ENCODE measurements at regions not wholly inside any gene's neighbourhood (a gene's known extent, or its start where the extent isn't known, plus 50 kb on each side); places are given as distances from the start of the nearest gene placed in this dataset.

DNA sequence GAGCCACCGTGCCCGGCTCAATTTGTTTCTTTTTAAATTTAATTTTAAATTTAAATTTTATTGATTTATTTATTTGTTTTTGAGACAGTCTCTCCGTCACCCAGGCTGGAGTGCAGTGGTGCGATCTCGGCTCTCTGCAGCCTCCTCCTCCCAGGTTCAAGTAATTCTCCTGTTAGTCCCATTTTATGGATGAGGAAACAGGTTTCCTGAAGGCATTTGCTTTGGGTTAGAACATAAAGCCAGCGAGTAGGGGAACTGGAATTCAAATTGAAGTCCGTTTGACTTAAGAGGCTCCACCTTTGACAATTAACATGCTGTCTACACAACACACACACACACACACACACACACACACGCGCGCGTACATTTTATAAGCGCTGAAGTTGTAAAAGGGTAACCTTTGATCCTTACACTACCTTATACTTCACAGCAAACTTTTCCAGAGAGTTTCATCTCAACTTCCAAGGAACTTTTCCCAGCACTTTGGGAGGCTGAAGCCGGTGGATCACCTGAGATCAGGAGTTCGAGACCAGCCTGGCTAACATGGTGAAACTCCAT, 232.0 kb downstream of the BCAS1 start:
- 82% methylated on average over 14 of the region's 14 CpGs for WGBS
- Histone ChIP-seq H3K9ac (ENCODE audit: low read depth in 1 of 2, low read length in 2 of 2) (no peak overlapping the region), H3K27ac (ENCODE audit: low read depth in 1 of 2, low read length in 2 of 2) (no peak overlapping the region), H3K27me3 (ENCODE audit: control insufficient read depth in 4 of 4, insufficient read depth in 4 of 4, low read length in 3 of 4) (no peaks in the 10 kb centered on the region), H3K4me1 (ENCODE audit: control insufficient read depth in 4 of 4, insufficient read depth in 4 of 4, low read length in 3 of 4) (no peaks in the 10 kb centered on the region), H3K36me3 (ENCODE audit: control insufficient read depth in 4 of 4, insufficient read depth in 3 of 4, low read depth in 1 of 4, low read length in 3 of 4) (no peaks in the 10 kb centered on the region), H3K9me3 (ENCODE audit: control insufficient read depth in 4 of 4, low read length in 3 of 4) (no peaks in the 10 kb centered on the region), H3K4me3 (ENCODE audit: low read depth in 1 of 3, low read length in 3 of 3) (no peak overlapping the region)
- DNase-seq (ENCODE audit: low spot score): no peak
- TF ChIP-seq YY1 (IDR thresholded peaks at IDR 0.05): no peak
- no peak for TF ChIP-seq NR2F2 (IDR thresholded peaks at IDR 0.05)
- no peak for TF ChIP-seq GABPA (IDR thresholded peaks at IDR 0.05 in 1 of 2, conservative IDR thresholded peaks at IDR 0.05 in 1 of 2)
- TF ChIP-seq, protein P1, sequence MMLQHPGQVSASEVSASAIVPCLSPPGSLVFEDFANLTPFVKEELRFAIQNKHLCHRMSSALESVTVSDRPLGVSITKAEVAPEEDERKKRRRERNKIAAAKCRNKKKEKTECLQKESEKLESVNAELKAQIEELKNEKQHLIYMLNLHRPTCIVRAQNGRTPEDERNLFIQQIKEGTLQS (IDR thresholded peaks at IDR 0.05): no peak
- TF ChIP-seq EGR1 (IDR thresholded peaks at IDR 0.05; ENCODE audit: low read depth in 2 of 2): no peak
- no peak for TF ChIP-seq HNF4G (IDR thresholded peaks at IDR 0.05)
- TF ChIP-seq, protein P2, sequence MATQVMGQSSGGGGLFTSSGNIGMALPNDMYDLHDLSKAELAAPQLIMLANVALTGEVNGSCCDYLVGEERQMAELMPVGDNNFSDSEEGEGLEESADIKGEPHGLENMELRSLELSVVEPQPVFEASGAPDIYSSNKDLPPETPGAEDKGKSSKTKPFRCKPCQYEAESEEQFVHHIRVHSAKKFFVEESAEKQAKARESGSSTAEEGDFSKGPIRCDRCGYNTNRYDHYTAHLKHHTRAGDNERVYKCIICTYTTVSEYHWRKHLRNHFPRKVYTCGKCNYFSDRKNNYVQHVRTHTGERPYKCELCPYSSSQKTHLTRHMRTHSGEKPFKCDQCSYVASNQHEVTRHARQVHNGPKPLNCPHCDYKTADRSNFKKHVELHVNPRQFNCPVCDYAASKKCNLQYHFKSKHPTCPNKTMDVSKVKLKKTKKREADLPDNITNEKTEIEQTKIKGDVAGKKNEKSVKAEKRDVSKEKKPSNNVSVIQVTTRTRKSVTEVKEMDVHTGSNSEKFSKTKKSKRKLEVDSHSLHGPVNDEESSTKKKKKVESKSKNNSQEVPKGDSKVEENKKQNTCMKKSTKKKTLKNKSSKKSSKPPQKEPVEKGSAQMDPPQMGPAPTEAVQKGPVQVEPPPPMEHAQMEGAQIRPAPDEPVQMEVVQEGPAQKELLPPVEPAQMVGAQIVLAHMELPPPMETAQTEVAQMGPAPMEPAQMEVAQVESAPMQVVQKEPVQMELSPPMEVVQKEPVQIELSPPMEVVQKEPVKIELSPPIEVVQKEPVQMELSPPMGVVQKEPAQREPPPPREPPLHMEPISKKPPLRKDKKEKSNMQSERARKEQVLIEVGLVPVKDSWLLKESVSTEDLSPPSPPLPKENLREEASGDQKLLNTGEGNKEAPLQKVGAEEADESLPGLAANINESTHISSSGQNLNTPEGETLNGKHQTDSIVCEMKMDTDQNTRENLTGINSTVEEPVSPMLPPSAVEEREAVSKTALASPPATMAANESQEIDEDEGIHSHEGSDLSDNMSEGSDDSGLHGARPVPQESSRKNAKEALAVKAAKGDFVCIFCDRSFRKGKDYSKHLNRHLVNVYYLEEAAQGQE (IDR thresholded peaks at IDR 0.05): no peak
- TF ChIP-seq SP1 (IDR thresholded peaks at IDR 0.05): no peak
- TF ChIP-seq FOXA2 (IDR thresholded peaks at IDR 0.05): no peak
- TF ChIP-seq, protein P3, sequence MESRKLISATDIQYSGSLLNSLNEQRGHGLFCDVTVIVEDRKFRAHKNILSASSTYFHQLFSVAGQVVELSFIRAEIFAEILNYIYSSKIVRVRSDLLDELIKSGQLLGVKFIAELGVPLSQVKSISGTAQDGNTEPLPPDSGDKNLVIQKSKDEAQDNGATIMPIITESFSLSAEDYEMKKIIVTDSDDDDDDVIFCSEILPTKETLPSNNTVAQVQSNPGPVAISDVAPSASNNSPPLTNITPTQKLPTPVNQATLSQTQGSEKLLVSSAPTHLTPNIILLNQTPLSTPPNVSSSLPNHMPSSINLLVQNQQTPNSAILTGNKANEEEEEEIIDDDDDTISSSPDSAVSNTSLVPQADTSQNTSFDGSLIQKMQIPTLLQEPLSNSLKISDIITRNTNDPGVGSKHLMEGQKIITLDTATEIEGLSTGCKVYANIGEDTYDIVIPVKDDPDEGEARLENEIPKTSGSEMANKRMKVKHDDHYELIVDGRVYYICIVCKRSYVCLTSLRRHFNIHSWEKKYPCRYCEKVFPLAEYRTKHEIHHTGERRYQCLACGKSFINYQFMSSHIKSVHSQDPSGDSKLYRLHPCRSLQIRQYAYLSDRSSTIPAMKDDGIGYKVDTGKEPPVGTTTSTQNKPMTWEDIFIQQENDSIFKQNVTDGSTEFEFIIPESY (IDR thresholded peaks at IDR 0.05): no peak
- no peak for TF ChIP-seq JUND (IDR thresholded peaks at IDR 0.05)
- TF ChIP-seq, protein P4, sequence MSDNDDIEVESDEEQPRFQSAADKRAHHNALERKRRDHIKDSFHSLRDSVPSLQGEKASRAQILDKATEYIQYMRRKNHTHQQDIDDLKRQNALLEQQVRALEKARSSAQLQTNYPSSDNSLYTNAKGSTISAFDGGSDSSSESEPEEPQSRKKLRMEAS (IDR thresholded peaks at IDR 0.05): no peak
- TF ChIP-seq RXRA (IDR thresholded peaks at IDR 0.05): no peak
- TF ChIP-seq HNF4A (conservative IDR thresholded peaks at IDR 0.05): no peak
- TF ChIP-seq, protein P5, sequence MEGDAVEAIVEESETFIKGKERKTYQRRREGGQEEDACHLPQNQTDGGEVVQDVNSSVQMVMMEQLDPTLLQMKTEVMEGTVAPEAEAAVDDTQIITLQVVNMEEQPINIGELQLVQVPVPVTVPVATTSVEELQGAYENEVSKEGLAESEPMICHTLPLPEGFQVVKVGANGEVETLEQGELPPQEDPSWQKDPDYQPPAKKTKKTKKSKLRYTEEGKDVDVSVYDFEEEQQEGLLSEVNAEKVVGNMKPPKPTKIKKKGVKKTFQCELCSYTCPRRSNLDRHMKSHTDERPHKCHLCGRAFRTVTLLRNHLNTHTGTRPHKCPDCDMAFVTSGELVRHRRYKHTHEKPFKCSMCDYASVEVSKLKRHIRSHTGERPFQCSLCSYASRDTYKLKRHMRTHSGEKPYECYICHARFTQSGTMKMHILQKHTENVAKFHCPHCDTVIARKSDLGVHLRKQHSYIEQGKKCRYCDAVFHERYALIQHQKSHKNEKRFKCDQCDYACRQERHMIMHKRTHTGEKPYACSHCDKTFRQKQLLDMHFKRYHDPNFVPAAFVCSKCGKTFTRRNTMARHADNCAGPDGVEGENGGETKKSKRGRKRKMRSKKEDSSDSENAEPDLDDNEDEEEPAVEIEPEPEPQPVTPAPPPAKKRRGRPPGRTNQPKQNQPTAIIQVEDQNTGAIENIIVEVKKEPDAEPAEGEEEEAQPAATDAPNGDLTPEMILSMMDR (IDR thresholded peaks at IDR 0.05; ENCODE audit: low read depth, low read length, missing input control): no peak
- no peak for TF ChIP-seq RAD21 (IDR thresholded peaks at IDR 0.05)

Measured in liver (tissue), 8 donors.